NB4 (cell line): ENCODE measurements at regions not wholly inside any gene's neighbourhood (a gene's known extent, or its start where the extent isn't known, plus 50 kb on each side); places are given as distances from the start of the nearest gene placed in this dataset.

Experiments
- POLR2A ChIP-seq: IDR thresholded peaks from 2 replicates; pipeline ENCODE4 v1.6.1; 2011; ENCODE audit warnings: mild to moderate bottlenecking; ENCODE audit not compliant: insufficient read length; ENCODE audit errors: extremely low read depth
- TF ChIP-seq, protein P1 (sequence below): IDR thresholded peaks from one replicate; pipeline ENCODE4 v1.5.1; 2012; ENCODE audit warnings: low read depth, low read length

GRCh38 chr18:75625966-75626365, 198.5 kb upstream of the SMIM21 start:
- TF ChIP-seq, protein P1, sequence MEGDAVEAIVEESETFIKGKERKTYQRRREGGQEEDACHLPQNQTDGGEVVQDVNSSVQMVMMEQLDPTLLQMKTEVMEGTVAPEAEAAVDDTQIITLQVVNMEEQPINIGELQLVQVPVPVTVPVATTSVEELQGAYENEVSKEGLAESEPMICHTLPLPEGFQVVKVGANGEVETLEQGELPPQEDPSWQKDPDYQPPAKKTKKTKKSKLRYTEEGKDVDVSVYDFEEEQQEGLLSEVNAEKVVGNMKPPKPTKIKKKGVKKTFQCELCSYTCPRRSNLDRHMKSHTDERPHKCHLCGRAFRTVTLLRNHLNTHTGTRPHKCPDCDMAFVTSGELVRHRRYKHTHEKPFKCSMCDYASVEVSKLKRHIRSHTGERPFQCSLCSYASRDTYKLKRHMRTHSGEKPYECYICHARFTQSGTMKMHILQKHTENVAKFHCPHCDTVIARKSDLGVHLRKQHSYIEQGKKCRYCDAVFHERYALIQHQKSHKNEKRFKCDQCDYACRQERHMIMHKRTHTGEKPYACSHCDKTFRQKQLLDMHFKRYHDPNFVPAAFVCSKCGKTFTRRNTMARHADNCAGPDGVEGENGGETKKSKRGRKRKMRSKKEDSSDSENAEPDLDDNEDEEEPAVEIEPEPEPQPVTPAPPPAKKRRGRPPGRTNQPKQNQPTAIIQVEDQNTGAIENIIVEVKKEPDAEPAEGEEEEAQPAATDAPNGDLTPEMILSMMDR, result no peak
- TF ChIP-seq POLR2A, result no peak
